MCF 10A (cell line): ENCODE measurements at regions not wholly inside any gene's neighbourhood (a gene's known extent, or its start where the extent isn't known, plus 50 kb on each side); places are given as distances from the start of the nearest gene placed in this dataset.

Experiments used
- BruUV-seq: library from RNA; stranded (reverse); fragments of 400-500 nt; replicated peaks from 2 replicates; lab custom pipeline; 2021; lab: Mats Ljungman, UMichigan
- CTCF ChIA-PET: fragments of 300-600 bp; sonication (Branson Sonifier 250); formaldehyde crosslinking; extraction: SDS; loops from one replicate; lab custom pipeline; 2021; ENCODE audit warnings: antibody characterized with exemption, inconsistent platforms; lab: Yijun Ruan, JAX
- POLR2A ChIA-PET: fragments of 300-600, 350-650 bp; sonication (Branson Sonifier 250); formaldehyde crosslinking; extraction: SDS; loops from one replicate; lab custom pipeline; 2020; ENCODE audit warnings: antibody characterized with exemption, inconsistent platforms; lab: Yijun Ruan, JAX
- DNase-seq: peaks from one replicate; pipeline ENCODE4 v3.0.0-alpha.2; 2018; ENCODE audit not compliant: unreplicated experiment
- H3K27ac Mint-ChIP-seq: one replicate; pipeline ENCODE4 v1.8.0; 2022; ENCODE audit warnings: mild to moderate bottlenecking, low read depth, mixed read lengths; ENCODE audit not compliant: unreplicated experiment
- H3K27me3 Mint-ChIP-seq: one replicate; pipeline ENCODE4 v1.8.0; 2022; ENCODE audit warnings: mixed read lengths; ENCODE audit not compliant: insufficient read depth, unreplicated experiment
- H3K36me3 Mint-ChIP-seq: one replicate; pipeline ENCODE4 v1.8.0; 2022; ENCODE audit warnings: mild to moderate bottlenecking, moderate library complexity, mixed read lengths; ENCODE audit not compliant: insufficient read depth, unreplicated experiment
- H3K4me1 Mint-ChIP-seq: one replicate; pipeline ENCODE4 v1.8.0; 2022; ENCODE audit warnings: mixed read lengths; ENCODE audit not compliant: insufficient read depth, unreplicated experiment
- H3K4me3 Mint-ChIP-seq: one replicate; pipeline ENCODE4 v1.8.0; 2022; ENCODE audit warnings: mild to moderate bottlenecking, moderate library complexity, mixed read lengths; ENCODE audit not compliant: unreplicated experiment
- H3K9me3 Mint-ChIP-seq: one replicate; pipeline ENCODE4 v1.8.0; 2022; ENCODE audit warnings: mixed read lengths; ENCODE audit not compliant: unreplicated experiment
- CTCF ChIP-seq: fragments of 200-600 bp; IDR thresholded peaks from one replicate; pipeline ENCODE4 v1.8.0; 2022; ENCODE audit warnings: antibody characterized with exemption, mild to moderate bottlenecking; ENCODE audit not compliant: unreplicated experiment
- intact Hi-C: fragments of 100-400 bp; cut with micrococcal nuclease; formaldehyde crosslinking; loops from 2 replicates; pipeline ENCODE4 v1.14.1; 2022

- POLR2A ChIA-PET = no interaction called here
- BruUV-seq = no TSS peak
- Mint-ChIP-seq H3K4me3 (no peak overlapping the region), H3K36me3 (no peaks in the 10 kb centered on the region), H3K27me3 (no peaks in the 10 kb centered on the region), H3K4me1 (no peaks in the 10 kb centered on the region), H3K27ac (no peak overlapping the region), H3K9me3 (no peaks in the 10 kb centered on the region)
- no peak for TF ChIP-seq CTCF
- no peak for DNase-seq
- CTCF ChIA-PET = interaction anchor here (1.0 to 1.1 kb wide), 2 partner anchors 14 to 93 kb away, joined by 3 to 5 read pairs; no protein-coding TSS in a partner anchor
- intact Hi-C loops = no loop called here
Observed at GRCh38 chr22:22759889-22760546, 115.6 kb downstream of the GGTLC2 start.

GRCh38 chr22:22761606-22761962 is 117.2 kb downstream of the GGTLC2 start:
- peak; percentile 20 for DNase-seq
- POLR2A ChIA-PET = no interaction called here

GRCh38 chr22:22761963-22762772 is 117.8 kb downstream of the GGTLC2 start:
- ChIA-PET CTCF (interaction anchor here (0.6 to 0.9 kb wide), 3 partner anchors 17 to 198 kb away, joined by 3 to 4 read pairs (median 3); no protein-coding TSS in a partner anchor), POLR2A (no interaction called here)
- no peak for DNase-seq
- H3K4me3 Mint-ChIP-seq = no peak overlapping the region
- no peaks in the 10 kb centered on the region for H3K36me3 Mint-ChIP-seq
- no peak for TF ChIP-seq CTCF
- no peaks in the 10 kb centered on the region for H3K9me3 Mint-ChIP-seq
- H3K27ac Mint-ChIP-seq = no peak overlapping the region
- BruUV-seq = no TSS peak
- no peaks in the 10 kb centered on the region for H3K4me1 Mint-ChIP-seq
- intact Hi-C loops = no loop called here
- H3K27me3 Mint-ChIP-seq = peaks cover 16% of the 10 kb centered on the region

More at GRCh38 chr22:22761606-22761962, 117.2 kb downstream of the GGTLC2 start:
- intact Hi-C loops = no loop called here
- no peaks in the 10 kb centered on the region for H3K9me3 Mint-ChIP-seq
- H3K27me3 Mint-ChIP-seq = peaks cover 10% of the 10 kb centered on the region
- CTCF ChIA-PET = interaction anchor here (0.6 to 1.2 kb wide), 2 partner anchors 175 to 199 kb away, joined by 3 to 4 read pairs; no protein-coding TSS in a partner anchor
- no peaks in the 10 kb centered on the region for H3K4me1 Mint-ChIP-seq
- no peak overlapping the region for H3K27ac Mint-ChIP-seq
- no TSS peak for BruUV-seq
- no peak for TF ChIP-seq CTCF
- no peaks in the 10 kb centered on the region for H3K36me3 Mint-ChIP-seq
- no peak overlapping the region for H3K4me3 Mint-ChIP-seq

- Mint-ChIP-seq H3K27ac (no peak overlapping the region), H3K36me3 (no peaks in the 10 kb centered on the region), H3K4me3 (no peak overlapping the region), H3K27me3 (peaks cover 30% of the 10 kb centered on the region), H3K9me3 (no peaks in the 10 kb centered on the region), H3K4me1 (no peaks in the 10 kb centered on the region)
- intact Hi-C loops = no loop called here
- no peak for TF ChIP-seq CTCF
- no TSS peak for BruUV-seq
- ChIA-PET CTCF (interaction anchor here (0.9 to 1.3 kb wide), 2 partner anchors 10 to 71 kb away, joined by 3 to 4 read pairs; no protein-coding TSS in a partner anchor), POLR2A (no interaction called here)
- DNase-seq = no peak
Observed at GRCh38 chr22:22763512-22763911, 119.1 kb downstream of the GGTLC2 start.
